ENCODE measurements at regions not wholly inside any gene's neighbourhood (a gene's known extent, or its start where the extent isn't known, plus 50 kb on each side); places are given as distances from the start of the nearest gene placed in this dataset.

DNA sequence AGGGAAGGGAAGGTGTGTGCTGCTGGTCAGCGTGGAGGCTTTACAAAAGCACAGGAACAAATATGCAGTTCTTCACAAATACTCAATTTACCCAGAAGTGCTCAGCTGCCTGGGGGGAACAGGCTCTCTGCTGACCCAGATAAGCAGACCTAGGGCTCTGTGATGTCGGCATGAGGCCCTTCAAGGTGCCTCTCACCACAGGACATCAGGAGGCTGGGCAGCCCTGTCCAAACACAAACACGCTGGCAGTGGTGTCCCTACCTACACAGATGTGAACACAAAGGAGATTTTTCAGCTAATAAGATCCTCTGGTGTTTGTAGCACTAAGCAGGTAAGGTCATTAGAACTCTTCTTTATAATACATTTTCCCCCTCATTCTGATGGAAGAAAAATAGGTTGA, 243.0 kb upstream of the PROX1 start:
- H3K79me1 ChIP-seq (ENCODE audit: low read length) = no peaks in the 10 kb centered on the region
- H3K4me3 ChIP-seq (ENCODE audit: low read length) = no peak overlapping the region
- no peak overlapping the region for H3K9ac ChIP-seq (ENCODE audit: low read length)
- H2BK120ac ChIP-seq (ENCODE audit: low read depth, low read length) = no peak overlapping the region
- no CpG with 5 or more reads among the region's 3 CpGs for WGBS (ENCODE audit: extremely low coverage, insufficient coverage, low lambda C conversion rate)
- H4K8ac ChIP-seq (ENCODE audit: low read depth, low read length) = no peak overlapping the region
- no peak overlapping the region for H2BK15ac ChIP-seq (replicated peaks; ENCODE audit: low read depth)
- no peak overlapping the region for H3K4ac ChIP-seq (ENCODE audit: low read depth, low read length)
- no peaks in the 10 kb centered on the region for H3K36me3 ChIP-seq (ENCODE audit: control insufficient read depth, insufficient read depth, low read length)
- no peak overlapping the region for H3K56ac ChIP-seq (ENCODE audit: low read length)
- no peak overlapping the region for H3K23ac ChIP-seq (ENCODE audit: low read length)
- no peak overlapping the region for H2BK5ac ChIP-seq (ENCODE audit: low read length)
- no peaks in the 10 kb centered on the region for H3K4me1 ChIP-seq (ENCODE audit: control insufficient read depth, low read depth, low read length)
- DNase-seq = no peak
- no peak overlapping the region for H3K27ac ChIP-seq (ENCODE audit: low read depth, low read length)
- no peak overlapping the region for H2AK5ac ChIP-seq (ENCODE audit: low read length)
- H4K5ac ChIP-seq (ENCODE audit: low read length) = no peak overlapping the region
- no peaks in the 10 kb centered on the region for H3K79me2 ChIP-seq (ENCODE audit: control insufficient read depth, insufficient read depth, low read length)
- H3K27me3 ChIP-seq (ENCODE audit: insufficient read depth, low read length, poor library complexity) = no peaks in the 10 kb centered on the region
- no peak overlapping the region for H3K4me2 ChIP-seq (ENCODE audit: low read length)
- H3K18ac ChIP-seq (ENCODE audit: low read length) = no peak overlapping the region

DNA sequence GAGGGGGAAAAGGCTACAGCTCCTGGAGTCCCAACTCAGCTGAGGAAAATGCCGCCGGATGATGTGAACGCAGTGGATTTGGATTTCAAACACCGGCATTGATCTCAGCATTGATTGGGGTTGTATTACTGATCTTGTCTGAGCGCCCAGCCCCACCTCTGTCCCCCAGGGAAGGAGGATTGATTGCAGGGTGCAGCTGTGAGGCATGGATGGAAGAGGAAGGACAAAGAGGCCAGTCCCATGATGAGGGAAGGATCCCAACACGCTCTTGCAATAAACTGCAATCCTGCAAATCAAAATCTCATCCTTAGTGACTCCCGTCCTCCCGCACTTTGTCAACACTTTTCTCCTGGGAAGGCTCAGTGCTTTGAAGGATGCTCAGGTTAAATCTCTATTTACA, 242.3 kb upstream of the PROX1 start:
- Histone ChIP-seq H3K27ac (ENCODE audit: low read depth, low read length) (no peak overlapping the region), H3K79me1 (ENCODE audit: low read length) (no peaks in the 10 kb centered on the region), H3K23ac (ENCODE audit: low read length) (no peak overlapping the region), H3K9ac (ENCODE audit: low read length) (no peak overlapping the region), H3K56ac (ENCODE audit: low read length) (no peak overlapping the region), H2BK120ac (ENCODE audit: low read depth, low read length) (no peak overlapping the region), H2BK5ac (ENCODE audit: low read length) (no peak overlapping the region), H2AK5ac (ENCODE audit: low read length) (no peak overlapping the region), H3K4ac (ENCODE audit: low read depth, low read length) (no peak overlapping the region), H3K79me2 (ENCODE audit: control insufficient read depth, insufficient read depth, low read length) (no peaks in the 10 kb centered on the region), H4K8ac (ENCODE audit: low read depth, low read length) (no peak overlapping the region), H3K4me2 (ENCODE audit: low read length) (no peak overlapping the region), H3K36me3 (ENCODE audit: control insufficient read depth, insufficient read depth, low read length) (no peaks in the 10 kb centered on the region), H2BK15ac (replicated peaks; ENCODE audit: low read depth) (no peak overlapping the region), H3K27me3 (ENCODE audit: insufficient read depth, low read length, poor library complexity) (no peaks in the 10 kb centered on the region), H3K18ac (ENCODE audit: low read length) (no peak overlapping the region), H4K5ac (ENCODE audit: low read length) (no peak overlapping the region), H3K4me1 (ENCODE audit: control insufficient read depth, low read depth, low read length) (no peaks in the 10 kb centered on the region), H3K4me3 (ENCODE audit: low read length) (no peak overlapping the region)
- WGBS (ENCODE audit: extremely low coverage, insufficient coverage, low lambda C conversion rate) = no CpG with 5 or more reads among the region's 8 CpGs
- DNase-seq = no peak

DNA sequence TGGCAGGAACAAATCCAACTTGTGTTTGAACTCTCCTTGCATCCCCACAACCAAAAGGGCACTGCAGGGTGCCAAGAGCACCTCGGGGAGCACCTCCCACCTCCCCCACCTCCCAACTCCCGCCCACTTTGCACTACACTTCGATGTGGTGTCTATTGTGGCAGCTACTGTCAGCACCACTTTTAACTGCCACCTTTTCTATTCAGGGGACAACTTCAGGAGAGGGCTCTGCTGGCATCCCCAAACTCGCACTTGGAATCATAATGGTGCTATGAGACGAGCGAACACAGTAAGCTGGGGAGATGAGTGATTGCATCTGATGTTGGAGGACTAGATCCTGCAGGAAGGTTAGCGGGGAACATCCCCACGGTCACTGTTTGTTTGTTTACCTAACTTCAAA, 238.2 kb upstream of the PROX1 start:
- Histone ChIP-seq H3K79me1 (ENCODE audit: low read length) (no peaks in the 10 kb centered on the region), H3K9ac (ENCODE audit: low read length) (no peak overlapping the region), H3K27me3 (ENCODE audit: insufficient read depth, low read length, poor library complexity) (no peaks in the 10 kb centered on the region), H3K4me2 (ENCODE audit: low read length) (no peak overlapping the region), H3K23ac (ENCODE audit: low read length) (no peak overlapping the region), H2AK5ac (ENCODE audit: low read length) (no peak overlapping the region), H3K36me3 (ENCODE audit: control insufficient read depth, insufficient read depth, low read length) (no peaks in the 10 kb centered on the region), H2BK5ac (ENCODE audit: low read length) (no peak overlapping the region), H4K5ac (ENCODE audit: low read length) (no peak overlapping the region), H4K8ac (ENCODE audit: low read depth, low read length) (no peak overlapping the region), H3K27ac (ENCODE audit: low read depth, low read length) (no peak overlapping the region), H2BK120ac (ENCODE audit: low read depth, low read length) (no peak overlapping the region), H3K4ac (ENCODE audit: low read depth, low read length) (no peak overlapping the region), H3K4me1 (ENCODE audit: control insufficient read depth, low read depth, low read length) (no peaks in the 10 kb centered on the region), H3K18ac (ENCODE audit: low read length) (no peak overlapping the region), H3K4me3 (ENCODE audit: low read length) (no peak overlapping the region), H3K79me2 (ENCODE audit: control insufficient read depth, insufficient read depth, low read length) (no peaks in the 10 kb centered on the region), H3K56ac (ENCODE audit: low read length) (no peak overlapping the region), H2BK15ac (replicated peaks; ENCODE audit: low read depth) (no peak overlapping the region)
- DNase-seq = no peak
- WGBS (ENCODE audit: extremely low coverage, insufficient coverage, low lambda C conversion rate) = no CpG with 5 or more reads among the region's 8 CpGs

DNA sequence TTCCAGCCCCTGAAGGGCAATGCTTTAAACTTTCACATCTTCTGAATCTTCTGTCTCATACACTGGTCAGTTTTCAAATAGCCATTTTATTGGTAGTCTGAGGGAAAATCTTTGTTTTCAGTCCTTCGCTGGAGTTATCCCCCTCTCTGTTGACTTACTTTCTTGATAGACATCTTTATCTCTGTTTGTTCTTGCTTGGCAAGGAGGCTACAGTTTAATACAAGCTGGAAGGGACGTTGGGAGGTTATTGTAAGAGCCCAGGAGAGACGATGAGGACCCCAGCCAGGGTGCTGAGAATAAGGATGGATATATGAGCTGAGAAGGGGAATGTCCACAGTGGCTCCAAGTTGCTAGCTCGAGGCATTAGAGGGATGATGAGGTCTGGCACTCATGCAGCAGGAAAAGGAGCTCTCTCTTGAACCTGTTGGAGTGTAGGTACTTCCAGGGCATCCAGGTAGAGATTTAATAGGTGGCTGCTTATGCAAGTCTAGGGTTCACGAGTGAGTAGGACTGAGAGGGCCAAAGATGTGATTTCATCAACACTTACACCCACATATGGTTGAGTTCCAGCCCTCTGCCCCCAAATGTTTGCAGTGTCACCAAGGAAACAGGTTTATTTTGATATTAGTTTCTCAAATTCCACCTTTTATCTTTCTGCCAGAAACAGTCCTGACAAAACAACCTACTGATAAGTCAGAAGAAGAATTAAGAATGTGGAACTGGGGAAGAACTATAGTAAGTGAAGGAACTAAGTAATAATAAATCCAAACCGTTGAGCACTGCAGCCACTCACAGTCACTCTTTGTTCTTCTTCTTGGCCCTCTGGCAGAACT, 237.3 kb upstream of the PROX1 start:
- no peak overlapping the region for H4K8ac ChIP-seq (ENCODE audit: low read depth, low read length)
- no peak overlapping the region for H2BK120ac ChIP-seq (ENCODE audit: low read depth, low read length)
- no peaks in the 10 kb centered on the region for H3K36me3 ChIP-seq (ENCODE audit: control insufficient read depth, insufficient read depth, low read length)
- H3K4me1 ChIP-seq (ENCODE audit: control insufficient read depth, low read depth, low read length) = no peaks in the 10 kb centered on the region
- H3K79me1 ChIP-seq (ENCODE audit: low read length) = no peaks in the 10 kb centered on the region
- H2BK15ac ChIP-seq (replicated peaks; ENCODE audit: low read depth) = no peak overlapping the region
- no peak overlapping the region for H3K4me3 ChIP-seq (ENCODE audit: low read length)
- no peaks in the 10 kb centered on the region for H3K79me2 ChIP-seq (ENCODE audit: control insufficient read depth, insufficient read depth, low read length)
- H3K18ac ChIP-seq (ENCODE audit: low read length) = no peak overlapping the region
- no peak overlapping the region for H3K56ac ChIP-seq (ENCODE audit: low read length)
- no peak overlapping the region for H4K5ac ChIP-seq (ENCODE audit: low read length)
- no peak overlapping the region for H3K27ac ChIP-seq (ENCODE audit: low read depth, low read length)
- no peak overlapping the region for H2AK5ac ChIP-seq (ENCODE audit: low read length)
- no CpG with 5 or more reads among the region's 6 CpGs for WGBS (ENCODE audit: extremely low coverage, insufficient coverage, low lambda C conversion rate)
- no peaks in the 10 kb centered on the region for H3K27me3 ChIP-seq (ENCODE audit: insufficient read depth, low read length, poor library complexity)
- no peak overlapping the region for H3K4me2 ChIP-seq (ENCODE audit: low read length)
- no peak overlapping the region for H3K23ac ChIP-seq (ENCODE audit: low read length)
- DNase-seq = no peak
- no peak overlapping the region for H2BK5ac ChIP-seq (ENCODE audit: low read length)
- H3K4ac ChIP-seq (ENCODE audit: low read depth, low read length) = no peak overlapping the region
- no peak overlapping the region for H3K9ac ChIP-seq (ENCODE audit: low read length)

DNA sequence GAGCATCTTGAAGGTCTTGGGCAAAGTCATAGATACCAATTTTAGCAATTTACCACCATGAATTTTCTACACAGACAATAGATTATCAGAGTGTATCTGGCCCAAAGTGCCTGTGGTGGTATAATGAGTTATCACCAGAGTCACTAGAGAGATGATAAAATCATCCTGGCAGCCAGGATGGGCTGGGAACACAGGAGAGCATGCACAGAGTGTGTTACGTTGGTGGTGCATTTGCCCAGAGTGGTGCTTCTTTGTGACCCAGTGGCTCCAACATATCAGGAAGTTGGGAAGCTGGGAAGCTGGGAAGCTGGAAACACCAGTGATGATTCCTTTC, 236.7 kb upstream of the PROX1 start:
- no peak overlapping the region for H2AK5ac ChIP-seq (ENCODE audit: low read length)
- H3K4me2 ChIP-seq (ENCODE audit: low read length) = no peak overlapping the region
- no peak overlapping the region for H3K9ac ChIP-seq (ENCODE audit: low read length)
- no peak overlapping the region for H3K56ac ChIP-seq (ENCODE audit: low read length)
- no peak overlapping the region for H3K4me3 ChIP-seq (ENCODE audit: low read length)
- H3K79me1 ChIP-seq (ENCODE audit: low read length) = no peaks in the 10 kb centered on the region
- H3K4ac ChIP-seq (ENCODE audit: low read depth, low read length) = no peak overlapping the region
- no peak overlapping the region for H3K23ac ChIP-seq (ENCODE audit: low read length)
- no CpG with 5 or more reads among the region's 1 CpG for WGBS (ENCODE audit: extremely low coverage, insufficient coverage, low lambda C conversion rate)
- no peaks in the 10 kb centered on the region for H3K36me3 ChIP-seq (ENCODE audit: control insufficient read depth, insufficient read depth, low read length)
- H4K5ac ChIP-seq (ENCODE audit: low read length) = no peak overlapping the region
- no peaks in the 10 kb centered on the region for H3K27me3 ChIP-seq (ENCODE audit: insufficient read depth, low read length, poor library complexity)
- no peak overlapping the region for H2BK5ac ChIP-seq (ENCODE audit: low read length)
- H4K8ac ChIP-seq (ENCODE audit: low read depth, low read length) = no peak overlapping the region
- no peak overlapping the region for H2BK120ac ChIP-seq (ENCODE audit: low read depth, low read length)
- H3K18ac ChIP-seq (ENCODE audit: low read length) = no peak overlapping the region
- H3K4me1 ChIP-seq (ENCODE audit: control insufficient read depth, low read depth, low read length) = no peaks in the 10 kb centered on the region
- no peak for DNase-seq
- H3K27ac ChIP-seq (ENCODE audit: low read depth, low read length) = no peak overlapping the region
- H3K79me2 ChIP-seq (ENCODE audit: control insufficient read depth, insufficient read depth, low read length) = no peaks in the 10 kb centered on the region
- H2BK15ac ChIP-seq (replicated peaks; ENCODE audit: low read depth) = no peak overlapping the region

Data from mesendoderm (in vitro differentiated cells).